DOHH2 (cell line): ENCODE measurements at regions not wholly inside any gene's neighbourhood (a gene's known extent, or its start where the extent isn't known, plus 50 kb on each side); places are given as distances from the start of the nearest gene placed in this dataset.

Source experiments
- H3F3A ChIP-seq: fragments of 200-600 bp; sonication (generic), shearing (Covaris generic); 2 replicates; pipeline ENCODE4 v1.6.0; 2016; ENCODE audit warnings: antibody characterized with exemption, mild to moderate bottlenecking; ENCODE audit not compliant: control insufficient read depth, insufficient read depth
- H3K27ac ChIP-seq: fragments of 200-600 bp; sonication (generic); 2 replicates; pipeline ENCODE4 v1.5.1; 2014; ENCODE audit warnings: low read depth, mild to moderate bottlenecking, low read length, moderate library complexity
- H3K27me3 ChIP-seq: fragments of 200-600 bp; sonication (generic); 2 replicates; pipeline ENCODE4 v1.6.1; 2014; ENCODE audit warnings: mild to moderate bottlenecking, low read length, mixed read lengths; ENCODE audit not compliant: control insufficient read depth
- H3K36me3 ChIP-seq: fragments of 200-600 bp; sonication (generic); 2 replicates; pipeline ENCODE4 v1.6.1; 2014; ENCODE audit warnings: mild to moderate bottlenecking, low read length, moderate library complexity, mixed read lengths; ENCODE audit not compliant: control insufficient read depth
- H3K4me1 ChIP-seq: fragments of 200-600 bp; sonication (generic); 2 replicates; pipeline ENCODE4 v1.6.1; 2014; ENCODE audit warnings: mild to moderate bottlenecking, low read length, mixed read lengths; ENCODE audit not compliant: control insufficient read depth
- H3K4me2 ChIP-seq: fragments of 200-600 bp; sonication (generic); 2 replicates; pipeline ENCODE4 v1.6.0; 2014; ENCODE audit warnings: mild to moderate bottlenecking, low read length, moderate library complexity
- H3K4me3 ChIP-seq: fragments of 200-600 bp; sonication (generic); 2 replicates; pipeline ENCODE4 v1.5.1; 2014; ENCODE audit warnings: mild to moderate bottlenecking, low read length, mixed read lengths
- H3K79me2 ChIP-seq: fragments of 200-600 bp; sonication (generic); 2 replicates; pipeline ENCODE4 v1.6.1; 2014; ENCODE audit warnings: mild to moderate bottlenecking, low read length, mixed read lengths; ENCODE audit not compliant: control insufficient read depth
- H3K9me2 ChIP-seq: fragments of 200-600 bp; sonication (generic); replicated peaks from 2 replicates; pipeline ENCODE4 v1.6.1; 2014; ENCODE audit warnings: mild to moderate bottlenecking, low read length, mixed read lengths; ENCODE audit not compliant: control insufficient read depth
- H3K9me3 ChIP-seq: fragments of 200-600 bp; sonication (generic); 2 replicates; pipeline ENCODE4 v1.6.1; 2014; ENCODE audit warnings: antibody characterized with exemption, low read length, mixed read lengths; ENCODE audit not compliant: control insufficient read depth, insufficient read depth
- H4K20me1 ChIP-seq: fragments of 200-600 bp; sonication (generic); 2 replicates; pipeline ENCODE4 v1.6.0; 2014; ENCODE audit warnings: low read depth, mild to moderate bottlenecking, antibody characterized with exemption, low read length, moderate library complexity; ENCODE audit not compliant: control insufficient read depth, insufficient read depth
- CTCF ChIP-seq: fragments of 200-600 bp; sonication (generic); IDR thresholded peaks from one replicate; pipeline ENCODE4 v1.5.1; 2014; ENCODE audit warnings: antibody characterized with exemption, mild to moderate bottlenecking, low read depth, low read length; ENCODE audit not compliant: poor library complexity, severe bottlenecking
- EZH2phosphoT487 ChIP-seq: fragments of 200-600 bp; sonication (generic); IDR thresholded peaks from 2 replicates; pipeline ENCODE4 v1.6.1; 2017; ENCODE audit warnings: borderline replicate concordance, mild to moderate bottlenecking, antibody characterized with exemption, low read length, moderate library complexity, mixed read lengths

DNA sequence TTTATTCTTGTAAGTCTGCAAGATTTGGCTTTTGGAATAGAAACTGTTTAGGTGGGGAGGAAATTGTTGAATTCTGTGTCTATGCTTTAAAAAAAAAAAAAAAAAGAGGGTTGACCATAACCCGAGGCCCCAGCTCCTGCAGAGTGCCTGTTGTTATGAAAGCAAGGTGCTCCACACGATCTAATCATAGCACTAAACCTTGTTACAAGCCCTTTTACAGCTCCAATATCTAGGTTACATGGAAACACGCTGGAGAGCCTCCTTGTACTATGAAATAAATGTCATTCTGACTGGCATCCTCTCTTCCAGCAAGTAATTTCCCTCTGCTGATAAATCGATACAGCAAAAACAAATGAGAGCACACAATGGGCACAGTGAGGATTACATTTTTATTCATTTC is 303.1 kb upstream of the SOX5 start:
- Histone ChIP-seq H3K9me2 (no peaks in the 10 kb centered on the region), H3K9me3 (no peaks in the 10 kb centered on the region), H3K79me2 (no peaks in the 10 kb centered on the region), H3F3A (no peaks in the 10 kb centered on the region), H3K4me3 (no peak overlapping the region), H4K20me1 (no peaks in the 10 kb centered on the region), H3K36me3 (no peaks in the 10 kb centered on the region), H3K27ac (no peak overlapping the region), H3K4me2 (no peak overlapping the region), H3K4me1 (no peaks in the 10 kb centered on the region), H3K27me3 (no peaks in the 10 kb centered on the region)
- TF ChIP-seq CTCF (no peak), EZH2phosphoT487 (no peak)

DNA sequence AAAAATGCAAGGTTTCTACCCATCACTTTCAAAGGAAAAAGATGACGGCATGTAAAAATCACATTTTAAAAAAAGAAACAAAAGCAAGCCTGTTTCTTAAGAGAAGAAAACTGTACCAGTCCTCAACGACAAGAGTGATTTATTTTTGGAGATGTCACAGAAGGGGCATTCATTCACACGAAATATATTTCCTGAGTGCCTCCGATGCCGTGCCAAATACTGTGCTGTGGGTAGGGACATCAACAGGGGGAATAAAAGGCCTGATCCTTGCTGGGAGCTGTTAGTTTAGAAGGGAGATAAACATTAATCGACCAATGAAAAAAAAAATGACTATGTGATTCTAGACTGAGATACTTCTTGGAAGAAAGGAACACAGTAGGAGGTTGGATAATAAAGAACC is 297.5 kb upstream of the SOX5 start:
- Histone ChIP-seq H3K27me3 (no peaks in the 10 kb centered on the region), H3K9me2 (no peaks in the 10 kb centered on the region), H3K27ac (no peak overlapping the region), H3K79me2 (no peaks in the 10 kb centered on the region), H3K4me2 (no peak overlapping the region), H4K20me1 (no peaks in the 10 kb centered on the region), H3K4me3 (no peak overlapping the region), H3K9me3 (no peaks in the 10 kb centered on the region), H3K4me1 (no peaks in the 10 kb centered on the region), H3K36me3 (no peaks in the 10 kb centered on the region), H3F3A (no peaks in the 10 kb centered on the region)
- TF ChIP-seq EZH2phosphoT487 (no peak), CTCF (no peak)

DNA sequence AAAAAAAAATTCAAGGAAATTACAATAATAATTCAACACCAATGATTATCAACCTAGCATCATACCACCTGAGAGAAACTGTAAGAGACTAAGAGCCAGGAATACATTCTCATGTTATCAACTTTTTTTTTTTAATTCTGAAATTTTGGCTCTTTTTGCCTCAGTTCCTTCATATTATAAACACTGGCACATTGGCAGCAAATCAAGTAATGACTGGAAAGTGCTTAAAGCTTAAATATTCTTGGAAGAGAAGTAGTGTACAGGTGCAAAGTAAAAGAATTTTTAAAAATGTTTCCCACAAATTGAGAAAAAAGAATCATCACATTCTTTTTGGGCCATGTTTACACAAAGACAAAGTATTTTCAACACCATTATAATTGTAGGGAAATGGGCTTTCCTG is 296.9 kb upstream of the SOX5 start:
- no peak overlapping the region for H3K4me2 ChIP-seq
- H3F3A ChIP-seq = no peaks in the 10 kb centered on the region
- no peaks in the 10 kb centered on the region for H4K20me1 ChIP-seq
- no peaks in the 10 kb centered on the region for H3K4me1 ChIP-seq
- no peaks in the 10 kb centered on the region for H3K27me3 ChIP-seq
- H3K79me2 ChIP-seq = no peaks in the 10 kb centered on the region
- H3K27ac ChIP-seq = no peak overlapping the region
- H3K9me2 ChIP-seq = no peaks in the 10 kb centered on the region
- H3K4me3 ChIP-seq = no peak overlapping the region
- H3K9me3 ChIP-seq = no peaks in the 10 kb centered on the region
- TF ChIP-seq EZH2phosphoT487 (no peak), CTCF (no peak)
- H3K36me3 ChIP-seq = no peaks in the 10 kb centered on the region

DNA sequence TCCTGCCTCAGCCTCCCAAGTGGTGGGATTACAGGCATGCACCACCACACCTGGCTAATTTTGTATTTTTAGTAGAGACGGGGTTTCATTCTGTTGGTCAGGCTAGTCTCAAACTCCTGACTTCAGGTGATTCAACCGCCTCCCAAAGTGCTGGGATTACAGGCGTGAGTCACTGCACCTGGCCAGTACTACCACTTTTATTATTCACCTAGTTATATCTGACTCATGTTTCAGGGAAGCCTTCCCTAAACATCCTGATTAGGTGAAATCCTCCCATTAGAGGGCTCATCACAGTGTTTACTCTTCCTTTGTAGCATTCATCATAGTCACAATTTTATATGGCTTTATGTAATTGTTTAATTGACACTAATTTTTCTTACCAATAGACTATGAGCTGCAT is 295.3 kb upstream of the SOX5 start:
- Histone ChIP-seq H4K20me1 (no peaks in the 10 kb centered on the region), H3K27me3 (no peaks in the 10 kb centered on the region), H3K9me3 (no peaks in the 10 kb centered on the region), H3K4me3 (no peak overlapping the region), H3K79me2 (no peaks in the 10 kb centered on the region), H3K9me2 (no peaks in the 10 kb centered on the region), H3K4me1 (no peaks in the 10 kb centered on the region), H3K27ac (no peak overlapping the region), H3K4me2 (no peak overlapping the region), H3K36me3 (no peaks in the 10 kb centered on the region), H3F3A (no peaks in the 10 kb centered on the region)
- TF ChIP-seq EZH2phosphoT487 (no peak), CTCF (no peak)
